ENCODE measurements at regions not wholly inside any gene's neighbourhood (a gene's known extent, or its start where the extent isn't known, plus 50 kb on each side); places are given as distances from the start of the nearest gene placed in this dataset.

GRCh38 chr7:12069757-12070156 is 141.3 kb upstream of the TMEM106B start:
- CTCF ChIA-PET (ENCODE audit: low intra/inter-chr PET ratio, low total read pairs): interaction anchor here (4.6 kb wide), 1 partner anchor 252 kb away, joined by 42 read pairs; no protein-coding TSS in a partner anchor

More at GRCh38 chr7:12069757-12070156, 141.3 kb upstream of the TMEM106B start:
- no peak overlapping the region for H3K4me2 ChIP-seq (ENCODE audit: low read depth, low read length)
- no peaks in the 10 kb centered on the region for H3K4me1 ChIP-seq (ENCODE audit: insufficient read depth, low read length)
- H3K36me3 ChIP-seq (replicated peaks in 1 of 2; ENCODE audit: control insufficient read depth in 1 of 2, insufficient read depth in 2 of 2, low read length in 2 of 2): no peaks in the 10 kb centered on the region
- H3K9me3 ChIP-seq (ENCODE audit: low read length): peaks cover 7% of the 10 kb centered on the region; the same call in 1 of the 2 replicates
- no peak overlapping the region for H3K4me3 ChIP-seq (replicated peaks in 1 of 3; ENCODE audit: insufficient read depth in 1 of 3, low read depth in 2 of 3, low read length in 3 of 3)
- no peak overlapping the region for H3K9ac ChIP-seq (ENCODE audit: insufficient read depth, low read depth, low read length)
- H4K20me1 ChIP-seq (ENCODE audit: insufficient read depth, low read length): no peaks in the 10 kb centered on the region
- TF ChIP-seq ZNF350 (CRISPR knock-in tag; IDR thresholded peaks at IDR 0.05; ENCODE audit: borderline replicate concordance, low read depth): no peak
- TF ChIP-seq ZNF574 (CRISPR knock-in tag; IDR thresholded peaks at IDR 0.05): no peak
- TF ChIP-seq ESRRA (CRISPR knock-in tag; IDR thresholded peaks at IDR 0.05; ENCODE audit: low read depth): no peak
- no peak for TF ChIP-seq FOSL1 (CRISPR knock-in tag; IDR thresholded peaks at IDR 0.05; ENCODE audit: borderline replicate concordance)
- no peak for TF ChIP-seq ZNF674 (CRISPR knock-in tag; IDR thresholded peaks at IDR 0.05; ENCODE audit: low read depth)
- no peak for TF ChIP-seq AHR (CRISPR knock-in tag; IDR thresholded peaks at IDR 0.05)
- no peak for TF ChIP-seq ELK4 (CRISPR knock-in tag; IDR thresholded peaks at IDR 0.05; ENCODE audit: borderline replicate concordance)
- H3K27me3 ChIP-seq (ENCODE audit: control insufficient read depth in 1 of 2, insufficient read depth in 2 of 2, low read length in 2 of 2): no peaks in the 10 kb centered on the region
- ATAC-seq: no peak
- H3K79me2 ChIP-seq (ENCODE audit: insufficient read depth, low read length): no peaks in the 10 kb centered on the region
- in situ Hi-C loops (cut with HindIII; ENCODE audit: extremely low pct_ligation_motif_present, low pct_unique_long_range_greater_than_20kb) (loop anchor here (5.0 kb wide), 2 partner anchors 173 to 253 kb away; no protein-coding TSS in a partner anchor), intact Hi-C loops (cut with micrococcal nuclease; ENCODE audit: unreplicated experiment) (loop anchor here (5.0 to 10.0 kb wide), 2 partner anchors 88 to 645 kb away; no protein-coding TSS in a partner anchor)
- DNase-seq (ENCODE audit: low spot score): no peak
- 44% methylated on average over 1 of the region's 1 CpG for WGBS (ENCODE audit: low lambda C conversion rate)
- POLR2A ChIA-PET: no interaction called here
- BruUV-seq (replicated peaks): no TSS peak
- no peak overlapping the region for H2AFZ ChIP-seq (ENCODE audit: low read length)
- H3K27ac ChIP-seq (ENCODE audit: extremely low read length, insufficient read depth, low read length): no peak overlapping the region
- no peak for FAIRE-seq

Measured in HepG2 (cell line).